ENCODE measurements at regions not wholly inside any gene's neighbourhood (a gene's known extent, or its start where the extent isn't known, plus 50 kb on each side); places are given as distances from the start of the nearest gene placed in this dataset.

DNA sequence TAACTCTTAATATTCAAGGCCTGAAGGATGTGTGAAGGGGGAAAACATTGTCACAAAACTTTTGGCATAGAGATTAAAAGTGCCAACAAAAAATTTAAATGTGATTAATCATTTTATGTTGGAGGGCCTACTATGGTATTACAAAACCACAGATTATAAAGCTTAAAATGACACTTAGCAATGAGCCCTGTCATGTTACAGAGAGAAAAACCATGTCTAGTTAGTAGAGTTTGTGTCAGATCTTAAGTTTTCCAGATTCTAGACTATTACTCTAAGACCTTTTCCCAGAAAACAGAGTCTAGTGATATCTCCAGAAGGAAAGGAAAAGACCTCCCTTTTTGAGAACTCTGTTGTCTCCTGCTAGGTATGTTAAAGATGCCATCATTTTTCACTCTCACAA, 239.1 kb upstream of the DKK2 start:
- no peak for TF ChIP-seq EZH2 (IDR thresholded peaks at IDR 0.05; ENCODE audit: low read length, missing control alignments)
- TF ChIP-seq, protein P1, sequence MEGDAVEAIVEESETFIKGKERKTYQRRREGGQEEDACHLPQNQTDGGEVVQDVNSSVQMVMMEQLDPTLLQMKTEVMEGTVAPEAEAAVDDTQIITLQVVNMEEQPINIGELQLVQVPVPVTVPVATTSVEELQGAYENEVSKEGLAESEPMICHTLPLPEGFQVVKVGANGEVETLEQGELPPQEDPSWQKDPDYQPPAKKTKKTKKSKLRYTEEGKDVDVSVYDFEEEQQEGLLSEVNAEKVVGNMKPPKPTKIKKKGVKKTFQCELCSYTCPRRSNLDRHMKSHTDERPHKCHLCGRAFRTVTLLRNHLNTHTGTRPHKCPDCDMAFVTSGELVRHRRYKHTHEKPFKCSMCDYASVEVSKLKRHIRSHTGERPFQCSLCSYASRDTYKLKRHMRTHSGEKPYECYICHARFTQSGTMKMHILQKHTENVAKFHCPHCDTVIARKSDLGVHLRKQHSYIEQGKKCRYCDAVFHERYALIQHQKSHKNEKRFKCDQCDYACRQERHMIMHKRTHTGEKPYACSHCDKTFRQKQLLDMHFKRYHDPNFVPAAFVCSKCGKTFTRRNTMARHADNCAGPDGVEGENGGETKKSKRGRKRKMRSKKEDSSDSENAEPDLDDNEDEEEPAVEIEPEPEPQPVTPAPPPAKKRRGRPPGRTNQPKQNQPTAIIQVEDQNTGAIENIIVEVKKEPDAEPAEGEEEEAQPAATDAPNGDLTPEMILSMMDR (conservative IDR thresholded peaks at IDR 0.05 in 1 of 2, IDR thresholded peaks at IDR 0.05 in 1 of 2; ENCODE audit: low read depth in 1 of 2, low read length in 2 of 2), result no peak
